ENCODE measurements at regions not wholly inside any gene's neighbourhood (a gene's known extent, or its start where the extent isn't known, plus 50 kb on each side); places are given as distances from the start of the nearest gene placed in this dataset.

GRCh38 chr13:111952814-111953213 is 114.1 kb upstream of the SOX1 start:
- TF ChIP-seq POLR2A (IDR thresholded peaks at IDR 0.05; ENCODE audit: low read depth, low read length) (no peak), PAX5 (IDR thresholded peaks at IDR 0.05; ENCODE audit: insufficient read depth, low read length, severe bottlenecking) (no peak), TAF1 (IDR thresholded peaks at IDR 0.05; ENCODE audit: low read depth, low read length) (no peak), POLR2AphosphoS5 (IDR thresholded peaks at IDR 0.05; ENCODE audit: low read depth, low read length) (no peak)

Data from GM12891 (cell line).